Right lobe of liver (tissue), 4 donors: ENCODE measurements at regions not wholly inside any gene's neighbourhood (a gene's known extent, or its start where the extent isn't known, plus 50 kb on each side); places are given as distances from the start of the nearest gene placed in this dataset.

ENCODE experiments used
- CTCF ChIP-seq, 4 donors: fragments of 200-600 bp in 3 of 4; fragments of 450-650 bp in 1 of 4; IDR thresholded peaks; one replicate each; pipeline versions ENCODE4 v1.5.1 to v1.8.0; 2016 to 2022; ENCODE audit warnings: antibody characterized with exemption in 4 of 4, mild to moderate bottlenecking in 2 of 4
- POLR2A ChIP-seq: fragments of 450-650 bp; IDR thresholded peaks from one replicate; pipeline ENCODE4 v1.6.1; 2017; ENCODE audit warnings: antibody characterized with exemption, mild to moderate bottlenecking
- donor health status: DM: no; HTN: no; CAD: no.
- donor health status: DM: no; HTN: no; CAD: no.
- donor health status: DM: no; HTN: yes; CAD: no.

- TF ChIP-seq POLR2A = no peak
- TF ChIP-seq CTCF (IDR thresholded peaks at IDR 0.05) = no peak
Measured at GRCh38 chr13:59348617-59349016, 815.1 kb downstream of the DIAPH3 start.
